ENCODE measurements at regions not wholly inside any gene's neighbourhood (a gene's known extent, or its start where the extent isn't known, plus 50 kb on each side); places are given as distances from the start of the nearest gene placed in this dataset.
"Not testable (repeated sequence)": the region's sequence is repeated elsewhere in the genome, so short reads cannot be mapped to it uniquely, and the experiment has no call there.

GRCh38 chrX:95995583-95995982, 689.1 kb upstream of the DIAPH2 start:
- no peak for DNase-seq

GRCh38 chrX:95996294-95996693, 688.3 kb upstream of the DIAPH2 start:
- no peak for DNase-seq

DNA sequence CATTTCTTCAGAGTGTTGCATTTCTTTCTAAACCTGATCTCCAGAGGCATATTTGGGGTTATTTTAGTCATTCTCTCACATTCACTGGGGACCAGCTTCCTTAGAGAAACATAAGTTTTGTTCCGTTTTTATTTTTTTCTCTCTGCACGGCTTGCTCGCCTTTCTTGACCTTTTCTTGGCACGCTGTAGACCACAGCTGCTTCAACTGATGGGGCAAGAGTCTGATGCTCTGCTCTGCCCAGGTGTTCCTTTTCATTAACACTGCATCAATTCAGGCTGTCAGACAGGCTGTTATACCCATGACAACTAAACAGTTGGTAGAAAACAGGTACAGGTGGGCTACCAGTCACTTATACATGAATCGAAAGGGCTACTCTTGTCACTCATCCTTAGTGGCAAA, 682.2 kb upstream of the DIAPH2 start:
- DNase-seq: no peak

- no peak for DNase-seq
Observed at GRCh38 chrX:96004386-96004785, 680.3 kb upstream of the DIAPH2 start.

DNA sequence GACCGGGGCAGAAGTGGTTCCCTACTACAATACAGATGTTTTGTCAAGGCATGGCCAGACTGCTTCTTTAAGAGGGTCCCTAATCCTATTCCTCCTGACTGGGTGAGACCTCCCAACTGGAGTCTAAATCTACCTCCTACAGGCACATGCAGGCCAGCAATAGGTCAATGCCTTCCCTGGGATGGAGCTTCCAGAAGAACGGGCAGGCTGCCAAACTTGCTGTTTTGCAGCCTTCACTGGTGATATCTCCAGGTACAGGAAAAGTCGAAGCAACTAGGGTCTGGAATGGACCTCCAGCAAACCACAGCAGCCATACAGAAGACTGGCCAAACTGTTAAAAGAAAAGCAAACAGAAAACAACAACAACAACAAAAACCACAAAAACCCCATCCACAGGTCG, 678.4 kb upstream of the DIAPH2 start:
- no peak for DNase-seq

DNA sequence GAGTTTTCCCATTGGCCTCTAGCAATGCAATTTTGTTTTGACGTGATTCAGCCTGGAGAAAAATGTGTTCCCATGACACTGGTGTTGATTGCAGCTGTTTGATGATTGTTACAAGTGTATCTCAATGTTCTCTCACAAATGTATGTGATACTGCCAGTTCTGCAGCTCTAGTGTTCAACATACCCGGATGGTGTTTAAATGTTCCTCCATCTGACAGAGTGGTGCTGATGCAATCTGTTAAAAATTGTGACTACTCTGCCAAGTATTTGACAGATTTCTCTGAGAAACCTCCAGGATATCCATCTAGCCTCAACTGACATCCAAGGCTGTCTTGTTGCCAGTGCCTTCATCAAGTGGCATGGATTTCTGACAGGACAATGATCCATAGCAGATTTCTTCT, 657.2 kb upstream of the DIAPH2 start:
- no peak for DNase-seq

- DNase-seq: no peak
Observed at GRCh38 chrX:96052078-96052477, 632.6 kb upstream of the DIAPH2 start.

GRCh38 chrX:96081891-96082290, 602.8 kb upstream of the DIAPH2 start:
- DNase-seq: no peak

DNA sequence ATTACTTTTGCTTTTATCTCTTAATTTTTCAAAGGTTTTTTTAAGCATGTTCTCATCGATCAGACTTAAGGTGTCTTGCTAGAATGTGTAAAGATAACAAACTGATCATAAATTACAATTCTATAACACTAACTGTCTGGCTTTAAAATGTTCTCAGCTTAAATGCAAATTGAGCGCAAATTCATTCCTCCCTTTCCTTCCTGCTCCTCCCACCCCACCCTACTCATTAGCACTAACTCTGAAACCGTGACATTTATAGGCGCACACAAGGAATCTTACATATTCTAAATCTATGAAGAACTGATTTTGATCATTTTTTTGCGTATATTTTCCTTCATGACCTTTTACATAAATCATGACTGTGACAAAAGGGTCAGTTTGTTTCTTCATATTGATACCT, 590.0 kb upstream of the DIAPH2 start:
- DNase-seq: no peak

- no peak for DNase-seq
Observed at GRCh38 chrX:96098471-96098870, 586.2 kb upstream of the DIAPH2 start.

- no peak for DNase-seq
Observed at GRCh38 chrX:96102997-96103396, 581.6 kb upstream of the DIAPH2 start.

DNA sequence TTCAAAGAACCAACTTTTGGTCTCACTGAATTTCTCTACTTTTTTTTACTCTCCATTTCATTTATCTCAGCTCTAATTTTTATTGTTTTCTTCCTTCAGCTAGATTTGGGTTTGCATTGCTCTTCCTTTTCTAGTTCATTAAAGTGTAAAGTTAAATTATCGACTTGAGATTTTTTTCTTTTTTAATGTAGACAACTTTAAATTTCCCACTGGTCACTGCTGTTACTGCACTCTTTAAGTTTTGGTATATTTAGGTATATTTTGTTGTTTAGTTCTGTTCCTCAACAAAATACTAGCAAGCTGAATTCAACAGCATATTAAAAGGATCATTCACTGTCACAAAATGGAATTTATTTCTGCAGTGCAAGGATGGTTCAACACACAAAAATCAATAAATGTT, 572.0 kb upstream of the DIAPH2 start:
- no peak for DNase-seq

- no peak for DNase-seq
Observed at GRCh38 chrX:96126182-96126581, 558.5 kb upstream of the DIAPH2 start.

DNA sequence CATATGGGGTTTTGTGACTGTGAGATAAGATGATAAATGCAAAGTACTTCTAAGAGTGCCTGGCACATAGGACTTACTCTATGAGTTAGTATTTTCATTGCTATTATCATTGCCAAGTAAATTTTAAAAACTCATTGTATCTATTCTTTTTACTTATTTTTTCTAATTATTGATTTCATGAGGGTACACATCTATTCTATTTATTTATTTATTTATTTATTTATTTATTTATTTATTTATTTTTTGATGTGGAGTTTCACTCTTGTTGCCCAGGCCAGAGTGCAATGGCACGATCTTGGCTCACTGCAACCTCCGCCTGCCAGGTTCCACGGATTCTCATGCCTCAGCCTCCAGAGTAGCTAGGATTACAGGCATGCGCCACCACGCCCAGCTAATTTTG, 556.6 kb upstream of the DIAPH2 start:
- DNase-seq: not testable (repeated sequence)

GRCh38 chrX:96140796-96141195, 543.8 kb upstream of the DIAPH2 start:
- no peak for DNase-seq

GRCh38 chrX:96147681-96148080, 537.0 kb upstream of the DIAPH2 start:
- DNase-seq: peak; percentile 49

DNA sequence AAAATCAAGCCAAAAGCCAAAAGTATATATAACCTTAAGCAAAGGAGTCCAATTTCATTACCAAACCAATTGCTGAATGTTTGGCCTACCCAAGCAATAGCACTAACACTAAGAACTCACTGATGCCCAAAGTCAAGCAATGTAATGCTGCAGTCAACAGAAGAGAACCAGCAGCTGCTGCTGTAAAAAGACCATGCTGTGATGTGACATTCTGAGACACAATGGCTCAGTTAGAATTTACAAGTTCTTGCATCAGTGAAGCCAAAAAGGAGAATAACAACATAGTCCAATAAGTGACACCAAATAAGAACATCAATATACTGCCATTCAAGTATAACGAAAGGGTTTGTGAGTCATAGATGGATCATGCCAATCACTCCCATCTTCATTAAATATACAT, 514.0 kb upstream of the DIAPH2 start:
- DNase-seq: no peak

- no peak for DNase-seq
Observed at GRCh38 chrX:96176921-96177320, 507.7 kb upstream of the DIAPH2 start.

- no peak for DNase-seq
Observed at GRCh38 chrX:96181605-96182004, 503.0 kb upstream of the DIAPH2 start.

GRCh38 chrX:96182366-96182765, 502.3 kb upstream of the DIAPH2 start:
- no peak for DNase-seq

- no peak for DNase-seq
Observed at GRCh38 chrX:96183391-96183790, 501.3 kb upstream of the DIAPH2 start.

DNA sequence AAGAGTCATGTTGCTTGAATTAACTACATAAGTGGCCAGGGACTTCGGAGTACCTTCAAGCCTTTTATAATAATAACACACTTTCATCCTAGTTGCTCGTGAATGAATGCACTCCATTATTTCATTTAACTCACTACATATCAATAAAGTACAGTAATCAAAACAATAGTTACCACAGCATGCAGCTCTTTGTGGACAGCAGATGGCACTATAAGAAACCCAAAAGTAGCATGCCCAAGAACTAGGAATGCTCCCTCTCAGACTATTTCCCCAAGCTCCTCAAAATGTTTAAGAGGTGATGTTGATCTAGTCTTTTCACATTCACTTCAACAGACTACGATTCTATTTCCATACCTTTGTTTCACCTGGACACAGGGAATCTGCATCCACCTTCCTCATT, 500.8 kb upstream of the DIAPH2 start:
- DNase-seq: no peak

DNA sequence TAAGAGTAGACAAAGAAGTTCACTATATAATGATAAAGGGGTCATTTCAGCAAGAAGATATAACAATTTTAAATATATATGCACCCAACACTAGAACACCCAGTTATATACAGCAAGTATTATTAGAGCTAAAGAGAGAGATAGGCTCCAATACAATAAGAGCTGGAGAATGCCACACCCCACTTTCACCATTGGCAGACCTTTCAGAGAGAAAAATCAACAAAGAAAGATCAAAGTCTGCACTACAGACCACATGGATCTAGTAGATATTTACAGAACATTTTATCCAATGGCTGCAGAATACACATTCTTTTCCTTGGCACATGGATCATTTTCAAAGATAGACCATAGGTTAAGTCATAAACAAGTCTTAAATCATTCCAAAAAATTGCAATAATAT, 479.7 kb upstream of the DIAPH2 start:
- no peak for DNase-seq

- DNase-seq: no peak
Observed at GRCh38 chrX:96211953-96212352, 472.7 kb upstream of the DIAPH2 start.

GRCh38 chrX:96214681-96215080, 470.0 kb upstream of the DIAPH2 start:
- DNase-seq: not testable (repeated sequence)

GRCh38 chrX:96224279-96224678, 460.4 kb upstream of the DIAPH2 start:
- no peak for DNase-seq
